Gastroesophageal sphincter (tissue), 3 donors: ENCODE measurements at regions not wholly inside any gene's neighbourhood (a gene's known extent, or its start where the extent isn't known, plus 50 kb on each side); places are given as distances from the start of the nearest gene placed in this dataset.

Experiments used
- POLR2AphosphoS5 ChIP-seq: sonication (generic); formaldehyde crosslinking; IDR thresholded peaks from one replicate; pipeline ENCODE4 v1.6.1; 2017; ENCODE audit warnings: antibody characterized with exemption
- TF ChIP-seq, protein P1 (sequence below), 4 experiments: fragments of 200-600 bp in 2 of 4; fragments of 450-650 bp in 2 of 4; sonication (generic) in 1 of 4; IDR thresholded peaks; one replicate each; pipeline ENCODE4 v1.5.1; 2017 to 2019; ENCODE audit warnings: antibody characterized with exemption in 4 of 4, mild to moderate bottlenecking in 2 of 4, moderate library complexity in 2 of 4

DNA sequence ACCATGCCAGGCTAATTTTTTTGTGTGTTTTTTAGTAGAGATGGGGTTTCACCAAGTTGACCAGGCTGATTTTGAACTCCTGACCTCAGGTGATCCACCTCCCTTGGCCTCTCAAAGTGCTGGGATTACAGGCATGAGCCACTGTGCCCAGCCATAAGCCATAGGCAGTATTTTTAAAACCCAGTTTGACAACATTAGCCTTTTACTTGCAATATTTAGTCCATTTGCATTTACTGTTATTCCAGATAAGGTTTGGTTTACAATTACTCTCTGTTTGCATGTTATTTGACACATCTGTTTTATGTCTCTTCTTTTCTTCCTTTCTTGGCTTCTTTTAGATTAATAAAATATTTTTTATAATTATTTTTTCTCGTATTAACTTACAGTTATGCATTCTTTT lies 83.6 kb upstream of the EPHB3 start:
- TF ChIP-seq, protein P1, sequence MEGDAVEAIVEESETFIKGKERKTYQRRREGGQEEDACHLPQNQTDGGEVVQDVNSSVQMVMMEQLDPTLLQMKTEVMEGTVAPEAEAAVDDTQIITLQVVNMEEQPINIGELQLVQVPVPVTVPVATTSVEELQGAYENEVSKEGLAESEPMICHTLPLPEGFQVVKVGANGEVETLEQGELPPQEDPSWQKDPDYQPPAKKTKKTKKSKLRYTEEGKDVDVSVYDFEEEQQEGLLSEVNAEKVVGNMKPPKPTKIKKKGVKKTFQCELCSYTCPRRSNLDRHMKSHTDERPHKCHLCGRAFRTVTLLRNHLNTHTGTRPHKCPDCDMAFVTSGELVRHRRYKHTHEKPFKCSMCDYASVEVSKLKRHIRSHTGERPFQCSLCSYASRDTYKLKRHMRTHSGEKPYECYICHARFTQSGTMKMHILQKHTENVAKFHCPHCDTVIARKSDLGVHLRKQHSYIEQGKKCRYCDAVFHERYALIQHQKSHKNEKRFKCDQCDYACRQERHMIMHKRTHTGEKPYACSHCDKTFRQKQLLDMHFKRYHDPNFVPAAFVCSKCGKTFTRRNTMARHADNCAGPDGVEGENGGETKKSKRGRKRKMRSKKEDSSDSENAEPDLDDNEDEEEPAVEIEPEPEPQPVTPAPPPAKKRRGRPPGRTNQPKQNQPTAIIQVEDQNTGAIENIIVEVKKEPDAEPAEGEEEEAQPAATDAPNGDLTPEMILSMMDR (IDR thresholded peaks at IDR 0.05), result no peak
- no peak for TF ChIP-seq POLR2AphosphoS5
